ENCODE measurements at regions not wholly inside any gene's neighbourhood (a gene's known extent, or its start where the extent isn't known, plus 50 kb on each side); places are given as distances from the start of the nearest gene placed in this dataset.

- Histone ChIP-seq H3K9ac (replicated peaks in 1 of 4; ENCODE audit: extremely low read depth in 1 of 4, low read depth in 3 of 4, low read length in 3 of 4) (no peak overlapping the region), H4K5ac (ENCODE audit: insufficient read length, low read depth, low read length) (no peak overlapping the region), H3K79me1 (ENCODE audit: low read depth, low read length) (no peaks in the 10 kb centered on the region), H4K8ac (ENCODE audit: extremely low read depth, insufficient read depth, low read length) (no peak overlapping the region), H2BK12ac (ENCODE audit: low read depth, low read length) (no peak overlapping the region), H2BK5ac (ENCODE audit: low read depth, low read length) (no peak overlapping the region), H3K23me2 (ENCODE audit: low read depth, low read length) (no peaks in the 10 kb centered on the region), H2AFZ (ENCODE audit: low read length) (no peak overlapping the region), H3K14ac (ENCODE audit: insufficient read length) (no peak overlapping the region), H4K20me1 (replicated peaks in 1 of 2; ENCODE audit: control insufficient read depth in 1 of 2, insufficient read depth in 2 of 2, low read length in 2 of 2) (no peaks in the 10 kb centered on the region), H3K4me2 (ENCODE audit: insufficient read depth in 1 of 2, low read depth in 2 of 2, low read length in 2 of 2) (no peak overlapping the region), H3K56ac (replicated peaks; ENCODE audit: insufficient read length, low read depth, low read length) (no peak overlapping the region), H3K4me3 (ENCODE audit: extremely low read depth in 1 of 4, insufficient read depth in 2 of 4, low read depth in 3 of 4, low read length in 4 of 4) (no peak overlapping the region), H4K91ac (replicated peaks; ENCODE audit: insufficient read length, low read length) (no peak overlapping the region), H2AK5ac (ENCODE audit: low read depth, low read length) (no peak overlapping the region), H3K23ac (ENCODE audit: insufficient read length) (no peak overlapping the region), H2BK15ac (ENCODE audit: low read length) (no peak overlapping the region), H2BK20ac (ENCODE audit: low read length) (no peak overlapping the region), H3K27me3 (replicated peaks in 1 of 4; ENCODE audit: control insufficient read depth in 3 of 4, extremely low read depth in 1 of 4, insufficient read depth in 3 of 4, low read length in 3 of 4) (no peaks in the 10 kb centered on the region), H2BK120ac (replicated peaks; ENCODE audit: low read depth, low read length) (no peak overlapping the region), H3K18ac (ENCODE audit: extremely low read depth, low read length) (no peak overlapping the region), H3K27ac (ENCODE audit: low read depth, low read length) (no peak overlapping the region), H3K4ac (replicated peaks; ENCODE audit: insufficient read length, low read depth, low read length) (no peak overlapping the region), H3K4me1 (replicated peaks in 1 of 4; ENCODE audit: control insufficient read depth in 3 of 4, insufficient read depth in 4 of 4, low read length in 3 of 4) (no peaks in the 10 kb centered on the region), H3K9me3 (ENCODE audit: insufficient read depth in 2 of 2, low read depth in 1 of 2, low read length in 1 of 2) (no peaks in the 10 kb centered on the region), H3K36me3 (ENCODE audit: control insufficient read depth in 2 of 4, insufficient read depth in 4 of 4, low read length in 3 of 4) (no peaks in the 10 kb centered on the region), H3K79me2 (ENCODE audit: control insufficient read depth in 1 of 2, insufficient read depth in 2 of 2, low read length in 2 of 2) (no peaks in the 10 kb centered on the region)
- CTCF ChIA-PET (ENCODE audit: partially characterized antibody): interaction anchor here (0.6 to 1.3 kb wide), 5 partner anchors 10 to 777 kb away, joined by 3 to 6 read pairs (median 3); no protein-coding TSS in a partner anchor
- DNase-seq (ENCODE audit: low read depth in 1 of 2, low spot score in 2 of 2): no peak
- FAIRE-seq: no peak
- POLR2A ChIA-PET (ENCODE audit: partially characterized antibody): no interaction called here
- WGBS, 2 experiments (ENCODE audit: extremely low coverage in 1 of 2, insufficient coverage in 1 of 2, insufficient read length in 1 of 2, insufficient replicate concordance in 2 of 2, low coverage in 1 of 2, low lambda C conversion rate in 2 of 2, missing lambda C conversion rate in 1 of 2): 93% methylated on average over 4 of the region's 4 CpGs; no CpG with 5 or more reads in 1 of the 2 experiments
- TF ChIP-seq NRF1 (IDR thresholded peaks at IDR 0.05; ENCODE audit: low read depth, low read length): no peak
- TF ChIP-seq CBX8 (IDR thresholded peaks at IDR 0.05; ENCODE audit: borderline replicate concordance, low read depth, low read length): no peak
- TF ChIP-seq E2F6 (IDR thresholded peaks at IDR 0.05): no peak
- TF ChIP-seq RBBP5 (IDR thresholded peaks at IDR 0.05; ENCODE audit: borderline replicate concordance, low read depth, low read length): no peak
- no peak for TF ChIP-seq SIN3A (conservative IDR thresholded peaks at IDR 0.05 in 1 of 2, IDR thresholded peaks at IDR 0.05 in 1 of 2; ENCODE audit: low read depth in 1 of 2, low read length in 2 of 2)
- TF ChIP-seq ATF2 (IDR thresholded peaks at IDR 0.05; ENCODE audit: low read length): no peak
- TF ChIP-seq CTCF (IDR thresholded peaks at IDR 0.05; ENCODE audit: control extremely low read depth in 1 of 3, insufficient read depth in 1 of 3, low read depth in 1 of 3, low read length in 3 of 3): no peak
Measured at GRCh38 chr5:110092955-110093785, 403.4 kb downstream of the MAN2A1 start.
